GM20000 (cell line): ENCODE measurements at regions not wholly inside any gene's neighbourhood (a gene's known extent, or its start where the extent isn't known, plus 50 kb on each side); places are given as distances from the start of the nearest gene placed in this dataset.

Experiments used
- DNase-seq: peaks from one replicate; pipeline ENCODE4 v3.0.0; 2012; ENCODE audit warnings: low spot score
- CTCF ChIP-seq: IDR thresholded peaks from 2 replicates; pipeline ENCODE4 v1.5.1; 2012; ENCODE audit warnings: mild to moderate bottlenecking, control low read depth; ENCODE audit errors: extremely low read depth, missing control alignments

GRCh38 chr2:7449298-7449697, 532.1 kb downstream of the RNF144A start:
- TF ChIP-seq CTCF = no peak
- DNase-seq = no peak

GRCh38 chr2:7450188-7450832, 533.1 kb downstream of the RNF144A start:
- TF ChIP-seq CTCF = no peak
- no peak for DNase-seq

GRCh38 chr2:7450833-7451190, 533.6 kb downstream of the RNF144A start:
- DNase-seq = no peak
- TF ChIP-seq CTCF = no peak

- TF ChIP-seq CTCF = no peak
- no peak for DNase-seq
Observed at GRCh38 chr2:7452110-7452876, 535.1 kb downstream of the RNF144A start.

GRCh38 chr2:7454592-7454991, 537.4 kb downstream of the RNF144A start:
- TF ChIP-seq CTCF = no peak
- no peak for DNase-seq

- no peak for DNase-seq
- no peak for TF ChIP-seq CTCF
Observed at GRCh38 chr2:7456762-7457161, 539.5 kb downstream of the RNF144A start.

- no peak for TF ChIP-seq CTCF
- DNase-seq = no peak
Observed at GRCh38 chr2:7458066-7458465, 540.9 kb downstream of the RNF144A start.
